IMR-90 (cell line): ENCODE measurements at regions not wholly inside any gene's neighbourhood (a gene's known extent, or its start where the extent isn't known, plus 50 kb on each side); places are given as distances from the start of the nearest gene placed in this dataset.

Experiments
- ATAC-seq: fragments of 200-7000 bp; cut with Tn5 transposase; 2 replicates; pipeline ENCODE4 v1.9.1; 2020; ENCODE audit warnings: low read depth, mild to moderate bottlenecking, moderate library complexity
- BruUV-seq: library from RNA; stranded (reverse); fragments of 400-500 nt; replicated peaks from 2 replicates; lab custom pipeline; 2021; lab: Mats Ljungman, UMichigan
- CTCF ChIA-PET: fragments of 300-600 bp; formaldehyde crosslinking; extraction: SDS; loops from one replicate; lab custom pipeline; 2021; ENCODE audit warnings: antibody characterized with exemption; lab: Yijun Ruan, JAX
- POLR2A ChIA-PET: fragments of 300-600 bp; sonication (Branson Sonifier 250); formaldehyde crosslinking; loops from one replicate; lab custom pipeline; 2022; ENCODE audit warnings: antibody characterized with exemption; ENCODE audit not compliant: unreplicated experiment; lab: Charles Lee
- DNase-seq: peaks from one replicate; pipeline ENCODE4 v3.0.0; 2013
- H2AFZ ChIP-seq: replicated peaks from 2 replicates; pipeline ENCODE3; 2013; ENCODE audit warnings: low read length, mild to moderate bottlenecking; ENCODE audit not compliant: poor library complexity
- H2AK5ac ChIP-seq: 2 replicates; pipeline ENCODE4 v1.6.1; 2013; ENCODE audit warnings: low read depth, low read length, inconsistent platforms
- H2AK9ac ChIP-seq: replicated peaks from 2 replicates; pipeline ENCODE3; 2013; ENCODE audit warnings: mild to moderate bottlenecking, low read depth, low read length, moderate library complexity; ENCODE audit not compliant: poor library complexity
- H2BK120ac ChIP-seq: 2 replicates; pipeline ENCODE4 v1.6.1; 2013; ENCODE audit warnings: low read depth, low read length, inconsistent platforms
- H2BK15ac ChIP-seq: 3 replicates; pipeline ENCODE4 v1.6.1; 2013; ENCODE audit warnings: low read depth, low read length, inconsistent platforms
- H2BK20ac ChIP-seq: 2 replicates; pipeline ENCODE4 v1.6.1; 2013; ENCODE audit warnings: low read depth, mild to moderate bottlenecking, inconsistent platforms, low read length, moderate library complexity
- H2BK5ac ChIP-seq: 2 replicates; pipeline ENCODE4 v1.6.1; 2013; ENCODE audit warnings: mild to moderate bottlenecking, low read depth, low read length, inconsistent platforms; ENCODE audit not compliant: poor library complexity, severe bottlenecking
- H3K14ac ChIP-seq: replicated peaks from 2 replicates; pipeline ENCODE4 v1.6.1; 2013; ENCODE audit warnings: low read depth, low read length, inconsistent platforms
- H3K18ac ChIP-seq: 2 replicates; pipeline ENCODE4 v1.6.1; 2013; ENCODE audit warnings: low read depth, low read length, control low read depth
- H3K23ac ChIP-seq: 2 replicates; pipeline ENCODE4 v1.6.1; 2013; ENCODE audit warnings: low read depth, low read length, inconsistent platforms
- H3K27ac ChIP-seq: 2 replicates; pipeline ENCODE4 v1.5.1; 2013; ENCODE audit warnings: mild to moderate bottlenecking, control low read depth, low read length; ENCODE audit not compliant: insufficient read depth
- H3K27me3 ChIP-seq: 2 replicates; pipeline ENCODE4 v1.6.1; 2013; ENCODE audit warnings: low read length; ENCODE audit not compliant: control insufficient read depth, insufficient read depth
- H3K36me3 ChIP-seq: 2 replicates; pipeline ENCODE4 v1.6.1; 2013; ENCODE audit warnings: low read length, mixed read lengths; ENCODE audit not compliant: control insufficient read depth, insufficient read depth
- H3K4ac ChIP-seq: 2 replicates; pipeline ENCODE4 v1.6.1; 2013; ENCODE audit warnings: low read depth, low read length, inconsistent platforms
- H3K4me1 ChIP-seq: 2 replicates; pipeline ENCODE4 v1.6.1; 2013; ENCODE audit warnings: low read length, mixed read lengths; ENCODE audit not compliant: control insufficient read depth, insufficient read depth
- H3K4me2 ChIP-seq: 2 replicates; pipeline ENCODE4 v1.6.1; 2013; ENCODE audit warnings: low read depth, mild to moderate bottlenecking, control low read depth, low read length, moderate library complexity
- H3K4me3 ChIP-seq: 2 replicates; pipeline ENCODE4 v1.5.1; 2013; ENCODE audit warnings: low read depth, mild to moderate bottlenecking, control low read depth, low read length, moderate library complexity; ENCODE audit not compliant: insufficient read depth
- H3K56ac ChIP-seq: 2 replicates; pipeline ENCODE4 v1.6.1; 2013; ENCODE audit warnings: low read length, inconsistent platforms; ENCODE audit not compliant: insufficient read depth; ENCODE audit errors: extremely low read depth
- H3K79me1 ChIP-seq, 2 experiments: 2 replicates each; pipeline ENCODE4 v1.6.1; 2013; ENCODE audit warnings: low read length in 2 of 2, inconsistent platforms in 1 of 2, low read depth in 1 of 2
- H3K9ac ChIP-seq: 2 replicates; pipeline ENCODE4 v1.6.1; 2013; ENCODE audit warnings: low read depth, low read length, control low read depth
- H3K9me1 ChIP-seq: 2 replicates; pipeline ENCODE4 v1.6.1; 2013; ENCODE audit warnings: low read length, inconsistent platforms; ENCODE audit not compliant: insufficient read depth
- H3K9me3 ChIP-seq: 2 replicates; pipeline ENCODE4 v1.6.1; 2013; ENCODE audit warnings: low read length; ENCODE audit not compliant: control insufficient read depth, insufficient read depth
- H4K20me1 ChIP-seq: 2 replicates; pipeline ENCODE4 v1.6.1; 2013; ENCODE audit warnings: low read length, inconsistent platforms; ENCODE audit not compliant: insufficient read depth
- H4K5ac ChIP-seq: 2 replicates; pipeline ENCODE4 v1.6.1; 2013; ENCODE audit warnings: mild to moderate bottlenecking, low read depth, low read length, control low read depth
- H4K8ac ChIP-seq, 2 experiments: 2 replicates each; pipeline ENCODE4 v1.6.1; 2013; ENCODE audit warnings: low read depth in 2 of 2, low read length in 2 of 2, control low read depth in 1 of 2, inconsistent platforms in 1 of 2
- H4K91ac ChIP-seq: 2 replicates; pipeline ENCODE4 v1.6.1; 2013; ENCODE audit warnings: low read depth, low read length, inconsistent platforms; ENCODE audit not compliant: insufficient read depth
- CHD1 ChIP-seq: IDR thresholded peaks from 2 replicates; pipeline ENCODE4 v1.6.1; 2012; ENCODE audit warnings: low read depth, low read length, improper control_type of control experiment
- FOS ChIP-seq: fragments of 150-350 bp; IDR thresholded peaks from 2 replicates; pipeline ENCODE4 v1.6.1; 2016; ENCODE audit warnings: low read depth, low read length
- POLR2A ChIP-seq: IDR thresholded peaks from 2 replicates; pipeline ENCODE4 v1.6.1; 2012; ENCODE audit warnings: mild to moderate bottlenecking, low read depth, low read length
- RAD21 ChIP-seq: IDR thresholded peaks from 2 replicates; pipeline ENCODE4 v1.6.1; 2012; ENCODE audit warnings: low read length, improper control_type of control experiment
- RCOR1 ChIP-seq: IDR thresholded peaks from 2 replicates; pipeline ENCODE4 v1.6.1; 2012; ENCODE audit warnings: mild to moderate bottlenecking, low read length, improper control_type of control experiment; ENCODE audit not compliant: insufficient replicate concordance
- SMC3 ChIP-seq: fragments of 150-350 bp; IDR thresholded peaks from 2 replicates; pipeline ENCODE4 v1.6.1; 2016; ENCODE audit warnings: low read depth, mild to moderate bottlenecking, antibody characterized with exemption, low read length, moderate library complexity
- USF2 ChIP-seq: fragments of 150-350 bp; IDR thresholded peaks from 2 replicates; pipeline ENCODE4 v1.6.1; 2017; ENCODE audit warnings: mild to moderate bottlenecking, antibody characterized with exemption, low read length, low read depth
- WGBS, 2 experiments: methylation state at CpG; one replicate each; pipeline versions ENCODE4 v1.1.5 to v1.1.7; 2013; ENCODE audit warnings: missing lambda C conversion rate in 2 of 2; ENCODE audit not compliant: insufficient read length in 1 of 2; ENCODE audit errors: extremely low coverage in 2 of 2; 5-methylcytosine and 5-hydroxymethylcytosine counted together
- dilution Hi-C: fragments of 300-500 bp; cut with HindIII; formaldehyde crosslinking; loops from one replicate; pipeline ENCODE4 v1.14.3; 2018; ENCODE audit warnings: low sequenced_read_pairs; ENCODE audit not compliant: unreplicated experiment
- in situ Hi-C: fragments of 300-500 bp; cut with MboI; formaldehyde crosslinking; loops from 3 replicates; pipeline ENCODE4 v1.14.3; 2019; ENCODE audit warnings: low sequenced_read_pairs, inconsistent platforms, mixed read lengths
- intact Hi-C: fragments of 100-400 bp; cut with micrococcal nuclease; formaldehyde crosslinking; loops from 2 replicates; pipeline ENCODE4 v1.10.0; 2022
- TF ChIP-seq, protein P1 (sequence below): fragments of 150-350 bp; IDR thresholded peaks from 2 replicates; pipeline ENCODE4 v1.6.1; 2016; ENCODE audit warnings: low read depth, mild to moderate bottlenecking, low read length, moderate library complexity, borderline replicate concordance

GRCh38 chr19:27729332-27729731 is 1483.6 kb downstream of the UQCRFS1 start:
- dilution Hi-C loops, result no loop called here
- no peak overlapping the region for H2BK15ac ChIP-seq

More at GRCh38 chr19:27729332-27729731, 1483.6 kb downstream of the UQCRFS1 start:
- TF ChIP-seq RCOR1 (no peak), SMC3 (no peak), POLR2A (no peak), FOS (no peak), USF2 (no peak), CHD1 (no peak), RAD21 (no peak)
- TF ChIP-seq, protein P1, sequence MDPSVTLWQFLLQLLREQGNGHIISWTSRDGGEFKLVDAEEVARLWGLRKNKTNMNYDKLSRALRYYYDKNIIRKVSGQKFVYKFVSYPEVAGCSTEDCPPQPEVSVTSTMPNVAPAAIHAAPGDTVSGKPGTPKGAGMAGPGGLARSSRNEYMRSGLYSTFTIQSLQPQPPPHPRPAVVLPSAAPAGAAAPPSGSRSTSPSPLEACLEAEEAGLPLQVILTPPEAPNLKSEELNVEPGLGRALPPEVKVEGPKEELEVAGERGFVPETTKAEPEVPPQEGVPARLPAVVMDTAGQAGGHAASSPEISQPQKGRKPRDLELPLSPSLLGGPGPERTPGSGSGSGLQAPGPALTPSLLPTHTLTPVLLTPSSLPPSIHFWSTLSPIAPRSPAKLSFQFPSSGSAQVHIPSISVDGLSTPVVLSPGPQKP, result no peak
- Histone ChIP-seq H4K5ac (no peak overlapping the region), H3K27ac (no peak overlapping the region), H2AK9ac (no peak overlapping the region), H3K4me3 (no peak overlapping the region), H4K20me1 (no peaks in the 10 kb centered on the region), H3K23ac (no peak overlapping the region), H3K4me2 (no peak overlapping the region), H3K56ac (no peak overlapping the region), H2AFZ (no peak overlapping the region), H3K4ac (no peak overlapping the region), H3K9me1 (no peaks in the 10 kb centered on the region), H3K9ac (no peak overlapping the region), H2BK5ac (no peak overlapping the region), H3K4me1 (no peaks in the 10 kb centered on the region), H3K36me3 (no peaks in the 10 kb centered on the region), H4K91ac (no peak overlapping the region), H2AK5ac (no peak overlapping the region), H3K79me1 (no peaks in the 10 kb centered on the region), H3K18ac (no peak overlapping the region), H2BK120ac (no peak overlapping the region), H3K14ac (no peak overlapping the region), H2BK20ac (no peak overlapping the region), H3K27me3 (no peaks in the 10 kb centered on the region), H4K8ac (no peak overlapping the region), H3K9me3 (no peaks in the 10 kb centered on the region)
- intact Hi-C loops, result no loop called here
- ATAC-seq (no peak), DNase-seq (no peak)
- BruUV-seq, result no TSS peak
- WGBS, 2 experiments, result no CpG with 5 or more reads among the region's 2 CpGs
- POLR2A ChIA-PET, result no interaction called here
- CTCF ChIA-PET, result no interaction called here
- in situ Hi-C loops, result no loop called here
